ENCODE measurements at regions not wholly inside any gene's neighbourhood (a gene's known extent, or its start where the extent isn't known, plus 50 kb on each side); places are given as distances from the start of the nearest gene placed in this dataset.
A peak's percentile ranks its signal among the peaks of the same experiment; 100 is the strongest.
"Not testable (repeated sequence)": the region's sequence is repeated elsewhere in the genome, so short reads cannot be mapped to it uniquely, and the experiment has no call there.

DNA sequence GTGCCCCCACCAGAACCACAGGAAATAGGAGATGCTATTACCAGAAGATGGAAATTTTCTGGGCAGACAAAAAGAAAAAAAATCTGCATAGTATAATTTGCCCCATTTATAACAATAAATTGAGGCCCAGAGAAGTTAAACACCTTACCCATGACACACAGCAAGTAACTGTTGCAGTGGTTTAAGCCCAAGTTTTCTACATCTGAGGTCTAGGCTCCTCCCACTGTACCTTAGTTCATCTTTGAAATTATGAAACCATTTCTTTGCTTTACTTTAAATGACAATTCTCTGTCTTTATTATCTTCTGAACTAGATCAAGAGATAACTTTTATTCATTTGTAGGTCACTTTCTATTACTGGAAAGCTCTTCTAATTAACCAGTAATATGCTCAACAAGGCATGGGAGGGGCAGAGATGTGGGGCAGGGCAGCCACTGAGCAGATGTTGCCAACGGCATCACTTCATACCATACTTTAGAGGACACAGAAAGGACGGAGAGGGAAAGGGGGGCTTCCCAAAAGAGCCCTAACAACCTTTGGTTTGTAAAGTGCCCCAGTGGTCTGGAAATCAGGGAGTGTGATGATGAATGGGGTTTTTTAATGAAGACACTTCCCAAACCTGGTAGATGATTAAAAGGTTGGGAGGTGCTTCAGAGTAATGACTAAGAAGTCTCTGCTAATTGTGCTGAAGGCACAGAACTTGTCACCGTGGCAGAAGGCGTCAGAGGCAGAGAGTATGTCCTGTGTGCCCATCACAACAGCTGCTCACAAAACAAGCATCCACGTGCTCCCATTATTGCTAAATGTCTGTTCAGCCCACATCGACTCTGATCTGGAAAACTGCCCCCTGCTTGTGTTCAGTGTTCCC is 342.5 kb downstream of the SHQ1 start:
- POLR2A ChIA-PET (ENCODE audit: partially characterized antibody): no interaction called here

GRCh38 chr3:72497501-72497900 is 350.7 kb downstream of the SHQ1 start:
- POLR2A ChIA-PET (ENCODE audit: partially characterized antibody); intact Hi-C loops (cut with micrococcal nuclease); H3K36me3 ChIP-seq (ENCODE audit: insufficient read depth, low read length): not testable (repeated sequence)

More for the DNA sequence above, 342.5 kb downstream of the SHQ1 start:
- H3K4me3 ChIP-seq (ENCODE audit: low read length in 2 of 2): no peak overlapping the region
- CTCF ChIA-PET (ENCODE audit: partially characterized antibody): no interaction called here
- Mint-ChIP-seq H3K27me3 (peaks cover 0 to 2% of the 10 kb centered on the region in 2 donors), H3K27ac (no peak overlapping the region), H3K36me3 (no peaks in the 10 kb centered on the region), H3K9me3 (peaks cover 0 to 4% (median 0%) of the 10 kb centered on the region in 8 donors), H3K4me1 (no peaks in the 10 kb centered on the region), H3K4me3 (no peak overlapping the region)
- H3K27me3 ChIP-seq (ENCODE audit: insufficient read depth, low read length): no peaks in the 10 kb centered on the region
- intact Hi-C loops (cut with micrococcal nuclease): no loop called here
- no peaks in the 10 kb centered on the region for H3K36me3 ChIP-seq (ENCODE audit: insufficient read depth, low read length)
- H3K27ac ChIP-seq (ENCODE audit: low read depth, low read length): no peak overlapping the region
- no peak for DNase-seq
- H3K4me1 ChIP-seq (ENCODE audit: insufficient read depth, low read length): no peaks in the 10 kb centered on the region
- no peaks in the 10 kb centered on the region for H3K9me3 ChIP-seq (ENCODE audit: control insufficient read depth in 1 of 2, low read length in 2 of 2)

GRCh38 chr3:72496051-72496670 is 352.1 kb downstream of the SHQ1 start:
- intact Hi-C loops (cut with micrococcal nuclease): no loop called here
- Histone ChIP-seq H3K9me3 (ENCODE audit: control insufficient read depth in 1 of 2, low read length in 2 of 2) (no peaks in the 10 kb centered on the region), H3K36me3 (ENCODE audit: insufficient read depth, low read length) (no peaks in the 10 kb centered on the region), H3K4me3 (ENCODE audit: low read length in 2 of 2) (no peak overlapping the region), H3K4me1 (ENCODE audit: insufficient read depth, low read length) (no peaks in the 10 kb centered on the region), H3K27ac (ENCODE audit: low read depth, low read length) (no peak overlapping the region), H3K27me3 (ENCODE audit: insufficient read depth, low read length) (no peaks in the 10 kb centered on the region)
- Mint-ChIP-seq H3K36me3 (peaks cover 0 to 3% of the 10 kb centered on the region in 2 donors), H3K4me1 (no peaks in the 10 kb centered on the region), H3K4me3 (peak overlapping the region in 1 of 8 donors; percentile 50), H3K27me3 (peaks cover 0 to 1% of the 10 kb centered on the region in 2 donors), H3K27ac (no peak overlapping the region), H3K9me3 (peaks cover 0 to 8% (median 5%) of the 10 kb centered on the region in 8 donors)
- ChIA-PET POLR2A (ENCODE audit: partially characterized antibody) (no interaction called here), CTCF (ENCODE audit: partially characterized antibody) (interaction anchor here (0.9 kb wide), 1 partner anchor 13 kb away, joined by 3 read pairs; no protein-coding TSS in a partner anchor)
- DNase-seq: no peak

More at GRCh38 chr3:72497501-72497900, 350.7 kb downstream of the SHQ1 start:
- H3K9me3 ChIP-seq (ENCODE audit: control insufficient read depth in 1 of 2, low read length in 2 of 2); H3K9me3 Mint-ChIP-seq; H3K4me3 ChIP-seq (ENCODE audit: low read length in 2 of 2); H3K36me3 Mint-ChIP-seq; CTCF ChIA-PET (ENCODE audit: partially characterized antibody); H3K4me3 Mint-ChIP-seq; DNase-seq; H3K4me1 Mint-ChIP-seq; H3K27ac Mint-ChIP-seq; H3K27ac ChIP-seq (ENCODE audit: low read depth, low read length); H3K27me3 Mint-ChIP-seq; H3K27me3 ChIP-seq (ENCODE audit: insufficient read depth, low read length); H3K4me1 ChIP-seq (ENCODE audit: insufficient read depth, low read length): not testable (repeated sequence)

GRCh38 chr3:72494626-72495025 is 353.6 kb downstream of the SHQ1 start:
- CTCF ChIA-PET (ENCODE audit: partially characterized antibody): no interaction called here
- intact Hi-C loops (cut with micrococcal nuclease): no loop called here
- no peaks in the 10 kb centered on the region for H3K4me1 Mint-ChIP-seq
- Histone ChIP-seq H3K27ac (ENCODE audit: low read depth, low read length) (no peak overlapping the region), H3K27me3 (ENCODE audit: insufficient read depth, low read length) (no peaks in the 10 kb centered on the region), H3K9me3 (ENCODE audit: control insufficient read depth in 1 of 2, low read length in 2 of 2) (no peaks in the 10 kb centered on the region), H3K36me3 (ENCODE audit: insufficient read depth, low read length) (no peaks in the 10 kb centered on the region), H3K4me3 (ENCODE audit: low read length in 2 of 2) (no peak overlapping the region), H3K4me1 (ENCODE audit: insufficient read depth, low read length) (no peaks in the 10 kb centered on the region)
- H3K36me3 Mint-ChIP-seq: peaks cover 0 to 3% of the 10 kb centered on the region in 2 donors
- H3K4me3 Mint-ChIP-seq: no peak overlapping the region
- peaks cover 0 to 8% (median 5%) of the 10 kb centered on the region in 8 donors for H3K9me3 Mint-ChIP-seq
- POLR2A ChIA-PET (ENCODE audit: partially characterized antibody): no interaction called here
- no peak for DNase-seq
- H3K27ac Mint-ChIP-seq: no peak overlapping the region
- H3K27me3 Mint-ChIP-seq: peaks cover 0 to 1% of the 10 kb centered on the region in 2 donors

GRCh38 chr3:72494130-72494529 is 354.1 kb downstream of the SHQ1 start:
- Histone ChIP-seq H3K4me1 (ENCODE audit: insufficient read depth, low read length) (no peaks in the 10 kb centered on the region), H3K9me3 (ENCODE audit: control insufficient read depth in 1 of 2, low read length in 2 of 2) (no peaks in the 10 kb centered on the region), H3K27me3 (ENCODE audit: insufficient read depth, low read length) (no peaks in the 10 kb centered on the region), H3K36me3 (ENCODE audit: insufficient read depth, low read length) (no peaks in the 10 kb centered on the region), H3K4me3 (ENCODE audit: low read length in 2 of 2) (no peak overlapping the region), H3K27ac (ENCODE audit: low read depth, low read length) (no peak overlapping the region)
- intact Hi-C loops (cut with micrococcal nuclease): no loop called here
- CTCF ChIA-PET (ENCODE audit: partially characterized antibody): interaction anchor here (1.6 kb wide), 1 partner anchor 12 kb away, joined by 5 read pairs; no protein-coding TSS in a partner anchor
- peaks cover 0 to 8% (median 5%) of the 10 kb centered on the region in 8 donors for H3K9me3 Mint-ChIP-seq
- peaks cover 0 to 1% of the 10 kb centered on the region in 2 donors for H3K27me3 Mint-ChIP-seq
- no peak overlapping the region for H3K27ac Mint-ChIP-seq
- peaks cover 0 to 3% of the 10 kb centered on the region in 2 donors for H3K36me3 Mint-ChIP-seq
- POLR2A ChIA-PET (ENCODE audit: partially characterized antibody): no interaction called here
- H3K4me3 Mint-ChIP-seq: no peak overlapping the region
- no peaks in the 10 kb centered on the region for H3K4me1 Mint-ChIP-seq
- no peak for DNase-seq

GRCh38 chr3:72492240-72492639 is 356.0 kb downstream of the SHQ1 start:
- H3K27me3 ChIP-seq (ENCODE audit: insufficient read depth, low read length): no peaks in the 10 kb centered on the region
- Mint-ChIP-seq H3K4me1 (peaks cover 0 to 1% (median 0%) of the 10 kb centered on the region in 4 donors), H3K4me3 (no peak overlapping the region), H3K9me3 (peaks cover 0 to 8% (median 4%) of the 10 kb centered on the region in 8 donors), H3K36me3 (peaks cover 0 to 3% of the 10 kb centered on the region in 2 donors), H3K27me3 (peaks cover 0 to 1% of the 10 kb centered on the region in 2 donors), H3K27ac (no peak overlapping the region)
- ChIA-PET CTCF (ENCODE audit: partially characterized antibody) (no interaction called here), POLR2A (ENCODE audit: partially characterized antibody) (no interaction called here)
- H3K4me1 ChIP-seq (ENCODE audit: insufficient read depth, low read length): no peaks in the 10 kb centered on the region
- H3K27ac ChIP-seq (ENCODE audit: low read depth, low read length): no peak overlapping the region
- no peak for DNase-seq
- no peak overlapping the region for H3K4me3 ChIP-seq (ENCODE audit: low read length in 2 of 2)
- intact Hi-C loops (cut with micrococcal nuclease): no loop called here
- H3K36me3 ChIP-seq (ENCODE audit: insufficient read depth, low read length): no peaks in the 10 kb centered on the region
- no peaks in the 10 kb centered on the region for H3K9me3 ChIP-seq (ENCODE audit: control insufficient read depth in 1 of 2, low read length in 2 of 2)

DNA sequence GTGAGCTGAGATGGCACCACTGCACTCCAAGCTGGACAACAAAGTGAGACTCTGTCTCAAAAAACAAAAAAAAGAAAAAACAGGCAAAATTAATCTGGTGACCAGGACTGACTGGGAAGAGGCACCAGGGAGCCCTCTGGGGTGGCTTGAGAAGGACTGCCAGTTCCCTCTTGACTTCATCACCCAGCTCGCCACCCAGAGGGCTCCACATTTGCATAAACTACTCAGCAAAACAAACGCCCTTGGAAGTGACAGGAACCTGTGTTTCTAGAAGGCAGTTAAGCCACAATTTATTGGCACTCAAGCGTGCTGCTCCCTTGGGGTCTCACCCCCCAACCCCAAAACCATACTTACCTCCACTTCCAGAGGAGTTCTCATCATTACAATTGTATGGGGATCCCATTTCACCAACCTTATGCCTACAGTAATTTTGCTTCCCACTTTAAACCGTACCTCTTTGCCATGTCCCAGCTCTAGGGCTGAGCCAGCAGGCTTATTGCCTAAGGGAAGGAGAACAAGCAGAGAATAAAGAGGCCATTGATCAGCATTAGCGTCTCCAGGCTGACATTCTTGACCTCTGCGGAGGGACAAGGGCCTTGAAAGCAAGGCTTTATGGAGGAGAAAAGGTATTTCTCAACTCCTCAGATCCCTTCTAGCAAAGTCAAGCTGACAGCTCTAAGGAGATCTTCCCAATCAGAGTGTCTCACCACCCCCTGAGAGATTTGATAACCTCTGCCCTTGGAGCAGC is 357.4 kb downstream of the SHQ1 start:
- no peak overlapping the region for H3K27ac ChIP-seq (ENCODE audit: low read depth, low read length)
- intact Hi-C loops (cut with micrococcal nuclease): no loop called here
- Mint-ChIP-seq H3K27ac (no peak overlapping the region), H3K4me3 (no peak overlapping the region), H3K27me3 (no peaks in the 10 kb centered on the region), H3K36me3 (peaks cover 0 to 3% of the 10 kb centered on the region in 2 donors), H3K9me3 (peaks cover 0 to 8% (median 4%) of the 10 kb centered on the region in 8 donors), H3K4me1 (peaks cover 0 to 2% (median 0%) of the 10 kb centered on the region in 4 donors)
- POLR2A ChIA-PET (ENCODE audit: partially characterized antibody): no interaction called here
- CTCF ChIA-PET (ENCODE audit: partially characterized antibody): no interaction called here
- H3K4me1 ChIP-seq (ENCODE audit: insufficient read depth, low read length): no peaks in the 10 kb centered on the region
- H3K27me3 ChIP-seq (ENCODE audit: insufficient read depth, low read length): no peaks in the 10 kb centered on the region
- H3K9me3 ChIP-seq (ENCODE audit: control insufficient read depth in 1 of 2, low read length in 2 of 2): no peaks in the 10 kb centered on the region
- no peak overlapping the region for H3K4me3 ChIP-seq (ENCODE audit: low read length in 2 of 2)
- H3K36me3 ChIP-seq (ENCODE audit: insufficient read depth, low read length): no peaks in the 10 kb centered on the region
- DNase-seq: no peak

All from CD4-positive, alpha-beta memory T cell (primary cell).